ENCODE measurements at regions not wholly inside any gene's neighbourhood (a gene's known extent, or its start where the extent isn't known, plus 50 kb on each side); places are given as distances from the start of the nearest gene placed in this dataset.

DNA sequence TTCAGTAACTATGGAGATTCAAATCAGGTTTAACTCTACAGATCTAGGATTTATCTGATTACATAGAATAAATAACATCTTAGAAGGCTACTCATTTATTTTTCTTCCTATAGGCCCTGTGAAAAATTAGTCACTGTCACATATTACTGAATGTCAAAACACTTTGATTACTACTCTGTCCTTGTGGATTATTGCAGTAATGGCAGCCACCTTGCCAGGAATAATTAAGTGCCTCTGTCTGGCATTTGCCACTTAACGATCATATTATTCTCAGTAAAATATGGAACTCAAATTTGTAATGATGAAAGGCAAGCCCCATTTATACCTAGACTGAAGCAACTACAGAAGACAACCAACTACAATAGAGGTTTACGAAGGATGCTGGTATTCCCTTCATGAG is 596.3 kb upstream of the ARPP21 start:
- in situ Hi-C loops (cut with MboI): no loop called here
- POLR2A ChIA-PET: no interaction called here
- no peak for TF ChIP-seq STAT1 (conservative IDR thresholded peaks at IDR 0.05)
- no peak for TF ChIP-seq E2F4 (IDR thresholded peaks at IDR 0.05; ENCODE audit: low read depth, low read length)
- no peak for TF ChIP-seq ZBTB33 (IDR thresholded peaks at IDR 0.05)
- no peak for TF ChIP-seq NKRF (conservative IDR thresholded peaks at IDR 0.05)
- TF ChIP-seq, protein P1, sequence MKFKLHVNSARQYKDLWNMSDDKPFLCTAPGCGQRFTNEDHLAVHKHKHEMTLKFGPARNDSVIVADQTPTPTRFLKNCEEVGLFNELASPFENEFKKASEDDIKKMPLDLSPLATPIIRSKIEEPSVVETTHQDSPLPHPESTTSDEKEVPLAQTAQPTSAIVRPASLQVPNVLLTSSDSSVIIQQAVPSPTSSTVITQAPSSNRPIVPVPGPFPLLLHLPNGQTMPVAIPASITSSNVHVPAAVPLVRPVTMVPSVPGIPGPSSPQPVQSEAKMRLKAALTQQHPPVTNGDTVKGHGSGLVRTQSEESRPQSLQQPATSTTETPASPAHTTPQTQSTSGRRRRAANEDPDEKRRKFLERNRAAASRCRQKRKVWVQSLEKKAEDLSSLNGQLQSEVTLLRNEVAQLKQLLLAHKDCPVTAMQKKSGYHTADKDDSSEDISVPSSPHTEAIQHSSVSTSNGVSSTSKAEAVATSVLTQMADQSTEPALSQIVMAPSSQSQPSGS (IDR thresholded peaks at IDR 0.05; ENCODE audit: low read length): no peak
- TF ChIP-seq MYC (IDR thresholded peaks at IDR 0.05; ENCODE audit: insufficient read depth, insufficient read length, insufficient replicate concordance, low read length, severe bottlenecking): no peak
- TF ChIP-seq, protein P2, sequence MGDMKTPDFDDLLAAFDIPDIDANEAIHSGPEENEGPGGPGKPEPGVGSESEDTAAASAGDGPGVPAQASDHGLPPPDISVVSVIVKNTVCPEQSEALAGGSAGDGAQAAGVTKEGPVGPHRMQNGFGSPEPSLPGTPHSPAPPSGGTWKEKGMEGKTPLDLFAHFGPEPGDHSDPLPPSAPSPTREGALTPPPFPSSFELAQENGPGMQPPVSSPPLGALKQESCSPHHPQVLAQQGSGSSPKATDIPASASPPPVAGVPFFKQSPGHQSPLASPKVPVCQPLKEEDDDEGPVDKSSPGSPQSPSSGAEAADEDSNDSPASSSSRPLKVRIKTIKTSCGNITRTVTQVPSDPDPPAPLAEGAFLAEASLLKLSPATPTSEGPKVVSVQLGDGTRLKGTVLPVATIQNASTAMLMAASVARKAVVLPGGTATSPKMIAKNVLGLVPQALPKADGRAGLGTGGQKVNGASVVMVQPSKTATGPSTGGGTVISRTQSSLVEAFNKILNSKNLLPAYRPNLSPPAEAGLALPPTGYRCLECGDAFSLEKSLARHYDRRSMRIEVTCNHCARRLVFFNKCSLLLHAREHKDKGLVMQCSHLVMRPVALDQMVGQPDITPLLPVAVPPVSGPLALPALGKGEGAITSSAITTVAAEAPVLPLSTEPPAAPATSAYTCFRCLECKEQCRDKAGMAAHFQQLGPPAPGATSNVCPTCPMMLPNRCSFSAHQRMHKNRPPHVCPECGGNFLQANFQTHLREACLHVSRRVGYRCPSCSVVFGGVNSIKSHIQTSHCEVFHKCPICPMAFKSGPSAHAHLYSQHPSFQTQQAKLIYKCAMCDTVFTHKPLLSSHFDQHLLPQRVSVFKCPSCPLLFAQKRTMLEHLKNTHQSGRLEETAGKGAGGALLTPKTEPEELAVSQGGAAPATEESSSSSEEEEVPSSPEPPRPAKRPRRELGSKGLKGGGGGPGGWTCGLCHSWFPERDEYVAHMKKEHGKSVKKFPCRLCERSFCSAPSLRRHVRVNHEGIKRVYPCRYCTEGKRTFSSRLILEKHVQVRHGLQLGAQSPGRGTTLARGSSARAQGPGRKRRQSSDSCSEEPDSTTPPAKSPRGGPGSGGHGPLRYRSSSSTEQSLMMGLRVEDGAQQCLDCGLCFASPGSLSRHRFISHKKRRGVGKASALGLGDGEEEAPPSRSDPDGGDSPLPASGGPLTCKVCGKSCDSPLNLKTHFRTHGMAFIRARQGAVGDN (IDR thresholded peaks at IDR 0.05): no peak
- TF ChIP-seq FOXM1 (IDR thresholded peaks at IDR 0.05; ENCODE audit: low read depth, low read length): no peak
- no peak for TF ChIP-seq MTA2 (IDR thresholded peaks at IDR 0.05; ENCODE audit: low read depth)
- TF ChIP-seq MTA3 (IDR thresholded peaks at IDR 0.05; ENCODE audit: borderline replicate concordance, low read length): no peak

More for the DNA sequence above, 596.3 kb upstream of the ARPP21 start:
- Histone ChIP-seq H3K4me3 (no peak overlapping the region), H3K27ac (ENCODE audit: control insufficient read depth, insufficient read depth) (no peak overlapping the region), H3K79me2 (ENCODE audit: control insufficient read depth, insufficient read depth, low read length) (no peaks in the 10 kb centered on the region), H3K36me3 (ENCODE audit: control insufficient read depth in 2 of 2, insufficient read depth in 2 of 2, low read length in 1 of 2) (no peaks in the 10 kb centered on the region), H3K9ac (ENCODE audit: control insufficient read depth, insufficient read depth, low read length) (no peak overlapping the region), H3K27me3 (replicated peaks in 1 of 2; ENCODE audit: control insufficient read depth in 2 of 2, insufficient read depth in 2 of 2, low read length in 1 of 2) (no peaks in the 10 kb centered on the region), H2AFZ (ENCODE audit: control insufficient read depth, low read depth, low read length) (no peak overlapping the region), H3K4me2 (ENCODE audit: control insufficient read depth, insufficient read depth) (no peak overlapping the region), H4K20me1 (ENCODE audit: control insufficient read depth, insufficient read depth) (no peaks in the 10 kb centered on the region), H3K9me3 (replicated peaks; ENCODE audit: control insufficient read depth, insufficient read depth, low read length) (no peaks in the 10 kb centered on the region), H3K4me1 (ENCODE audit: control insufficient read depth, insufficient read depth, low read length) (no peaks in the 10 kb centered on the region)
- intact Hi-C loops (cut with micrococcal nuclease; ENCODE audit: unreplicated experiment): no loop called here
- RAD21 ChIA-PET (ENCODE audit: unreplicated experiment): no interaction called here
- no TSS peak for BruUV-seq (replicated peaks)
- SMC1A ChIA-PET (ENCODE audit: uncharacterized antibody, unreplicated experiment): no interaction called here
- DNase-seq (ENCODE audit: low read depth, low spot score) (no peak), ATAC-seq (no peak), FAIRE-seq (no peak)
- 26% methylated on average over 2 of the region's 2 CpGs for WGBS (ENCODE audit: insufficient coverage, insufficient replicate concordance, low lambda C conversion rate, missing lambda C conversion rate)
- CTCF ChIA-PET: no interaction called here
